ENCODE measurements at regions not wholly inside any gene's neighbourhood (a gene's known extent, or its start where the extent isn't known, plus 50 kb on each side); places are given as distances from the start of the nearest gene placed in this dataset.

- no peak for DNase-seq
Measured at GRCh38 chr3:106217745-106218144, 348.9 kb upstream of the CBLB start.

GRCh38 chr3:106227068-106227467, 358.3 kb upstream of the CBLB start:
- no peak for DNase-seq

GRCh38 chr3:106228271-106228670, 359.5 kb upstream of the CBLB start:
- DNase-seq: no peak

- no peak for DNase-seq
Measured at GRCh38 chr3:106229495-106230278, 360.9 kb upstream of the CBLB start.

- DNase-seq: no peak
Measured at GRCh38 chr3:106231086-106231485, 362.3 kb upstream of the CBLB start.

- no peak for DNase-seq
Measured at GRCh38 chr3:106232956-106233355, 364.1 kb upstream of the CBLB start.

- DNase-seq: no peak
Measured at GRCh38 chr3:106239195-106239697, 370.4 kb upstream of the CBLB start.

GRCh38 chr3:106241593-106241992, 372.8 kb upstream of the CBLB start:
- no peak for DNase-seq

GRCh38 chr3:106242781-106243180, 374.0 kb upstream of the CBLB start:
- no peak for DNase-seq

GRCh38 chr3:106245400-106245799, 376.6 kb upstream of the CBLB start:
- no peak for DNase-seq

GRCh38 chr3:106247902-106248684, 379.3 kb upstream of the CBLB start:
- no peak for DNase-seq

GRCh38 chr3:106249159-106249558, 380.3 kb upstream of the CBLB start:
- no peak for DNase-seq

- DNase-seq: no peak
Measured at GRCh38 chr3:106249981-106250380, 381.2 kb upstream of the CBLB start.

GRCh38 chr3:106251160-106251892, 382.5 kb upstream of the CBLB start:
- no peak for DNase-seq

- no peak for DNase-seq
Measured at GRCh38 chr3:106255870-106256248, 387.0 kb upstream of the CBLB start.

GRCh38 chr3:106256249-106256957, 387.6 kb upstream of the CBLB start:
- DNase-seq: no peak

- DNase-seq: no peak
Measured at GRCh38 chr3:106257172-106257571, 388.4 kb upstream of the CBLB start.

- DNase-seq: no peak
Measured at GRCh38 chr3:106261396-106261795, 392.6 kb upstream of the CBLB start.

GRCh38 chr3:106261915-106262683, 393.3 kb upstream of the CBLB start:
- no peak for DNase-seq

GRCh38 chr3:106263011-106263410, 394.2 kb upstream of the CBLB start:
- no peak for DNase-seq

GRCh38 chr3:106263546-106263945, 394.7 kb upstream of the CBLB start:
- DNase-seq: no peak

Data from right kidney (tissue), 1 donor.